Right renal pelvis (tissue), 4 donors: ENCODE measurements at regions not wholly inside any gene's neighbourhood (a gene's known extent, or its start where the extent isn't known, plus 50 kb on each side); places are given as distances from the start of the nearest gene placed in this dataset.
"Not testable (repeated sequence)": the region's sequence is repeated elsewhere in the genome, so short reads cannot be mapped to it uniquely, and the experiment has no call there.

Experiments
- DNase-seq, 4 donors: peaks; one replicate each; pipeline ENCODE4 v3.0.0-alpha.2; 2013; ENCODE audit warnings: low read depth in 4 of 4, low spot score in 3 of 4, missing footprints in 1 of 4

DNA sequence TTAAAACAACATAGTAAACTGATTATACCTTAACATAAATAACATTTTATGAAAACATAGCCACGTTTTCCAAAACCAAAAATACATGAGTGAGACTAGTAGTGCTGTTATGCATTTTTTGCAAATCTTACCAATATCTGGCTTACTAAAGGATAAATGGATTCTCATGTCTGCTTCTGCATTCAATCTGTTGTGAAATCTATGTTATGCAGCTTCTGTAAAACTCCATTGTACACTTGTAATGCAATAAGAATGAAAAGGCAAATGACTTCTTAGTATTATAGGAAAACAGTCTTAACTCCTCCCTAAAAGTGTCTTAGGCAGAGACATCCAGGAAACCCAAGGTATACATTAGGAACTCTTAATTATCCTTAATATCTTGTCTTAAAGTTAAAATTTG lies 330.9 kb upstream of the THBS1 start:
- no peak for DNase-seq

DNA sequence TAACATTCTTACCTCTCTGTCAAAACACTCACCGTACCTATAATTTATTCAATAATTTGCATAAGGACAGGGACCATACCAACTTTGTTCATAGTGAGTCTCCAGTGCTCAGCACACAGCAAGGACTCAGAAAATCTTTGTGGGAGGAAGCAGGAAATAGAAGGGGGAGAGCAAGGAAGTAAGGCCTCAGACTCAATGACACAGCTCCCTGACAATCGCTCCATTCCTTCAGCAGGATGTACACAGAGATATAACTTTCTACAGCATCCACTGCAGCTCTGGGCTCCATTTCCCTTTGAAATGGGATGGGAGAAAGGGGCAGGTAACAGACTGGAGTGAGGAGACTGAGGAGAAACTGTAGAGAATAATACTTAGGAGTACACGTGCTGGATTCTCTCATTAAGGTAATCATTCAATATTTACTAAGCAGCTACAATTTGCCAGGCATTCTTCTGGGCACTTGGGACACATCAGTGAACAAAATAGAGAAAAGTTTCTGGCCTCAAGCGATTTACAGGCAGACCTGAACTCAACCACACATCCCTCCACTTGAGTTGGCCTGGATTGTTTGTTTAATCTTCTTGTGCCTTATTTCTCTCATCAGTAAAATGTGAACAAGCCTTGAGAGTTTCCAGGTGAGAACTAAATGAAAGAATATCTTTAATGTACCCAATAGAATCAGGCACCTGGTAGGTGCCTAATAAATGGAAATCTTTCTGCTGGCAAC lies 330.3 kb upstream of the THBS1 start:
- DNase-seq, result no peak

DNA sequence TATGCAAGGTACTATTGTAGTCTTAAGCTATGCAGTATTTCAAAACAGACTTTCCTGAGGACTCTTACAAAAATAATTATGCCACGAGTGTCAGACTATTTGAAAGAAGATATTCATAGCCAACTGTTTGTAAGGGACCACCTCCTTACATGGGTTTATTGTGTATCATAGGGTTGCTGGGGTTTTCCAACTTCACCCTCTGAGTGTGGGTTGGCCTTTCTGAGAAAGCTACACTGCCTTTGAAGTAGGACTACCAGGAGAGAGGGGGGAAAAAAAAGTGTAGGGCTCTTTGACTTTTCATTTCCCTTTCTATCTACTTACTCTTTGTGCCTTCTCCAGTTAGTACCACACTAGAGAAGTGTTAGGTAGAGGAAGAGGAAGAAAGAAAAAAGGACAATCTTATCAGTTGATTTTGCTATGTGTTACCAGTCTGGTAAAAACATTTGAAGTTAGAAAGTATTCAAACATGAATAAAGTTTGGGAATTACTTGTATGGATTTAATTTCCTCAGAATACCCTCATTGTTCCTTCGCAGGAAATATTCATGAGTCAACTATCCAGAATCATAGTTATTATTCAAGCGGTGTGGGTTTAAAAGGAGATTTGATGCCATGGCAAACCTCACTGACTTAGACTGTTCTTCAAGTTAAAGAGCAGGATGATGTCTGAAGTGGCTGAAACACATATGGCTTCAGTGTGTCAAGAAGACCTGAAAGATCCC lies 329.3 kb upstream of the THBS1 start:
- no peak for DNase-seq

- no peak for DNase-seq
These were observed 328.8 kb upstream of the THBS1 start for GRCh38 chr15:39252134-39252470.

- no peak for DNase-seq
These were observed 327.3 kb upstream of the THBS1 start for GRCh38 chr15:39253552-39253951.

GRCh38 chr15:39254181-39254580 lies 326.7 kb upstream of the THBS1 start:
- DNase-seq, result no peak

DNA sequence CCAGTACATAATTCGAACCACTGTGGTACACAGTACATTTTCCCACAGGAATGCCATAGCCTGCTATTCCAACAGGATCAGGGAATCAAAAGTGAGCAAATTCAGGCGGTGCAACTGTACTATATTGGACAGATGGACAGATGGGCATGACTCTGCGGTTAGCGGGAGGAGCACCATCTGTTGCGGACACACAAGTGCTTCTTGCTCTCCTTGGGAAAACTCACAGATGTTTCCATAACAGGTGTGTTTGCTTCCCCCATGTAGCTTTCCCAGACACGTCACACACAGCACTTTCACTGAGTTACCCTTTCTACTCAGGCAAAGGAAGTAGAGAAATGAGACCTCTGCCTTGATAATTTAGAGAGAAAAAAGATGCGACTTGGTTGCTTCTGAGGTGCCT lies 325.1 kb upstream of the THBS1 start:
- no peak for DNase-seq

GRCh38 chr15:39260391-39260790 lies 320.5 kb upstream of the THBS1 start:
- DNase-seq, result no peak

DNA sequence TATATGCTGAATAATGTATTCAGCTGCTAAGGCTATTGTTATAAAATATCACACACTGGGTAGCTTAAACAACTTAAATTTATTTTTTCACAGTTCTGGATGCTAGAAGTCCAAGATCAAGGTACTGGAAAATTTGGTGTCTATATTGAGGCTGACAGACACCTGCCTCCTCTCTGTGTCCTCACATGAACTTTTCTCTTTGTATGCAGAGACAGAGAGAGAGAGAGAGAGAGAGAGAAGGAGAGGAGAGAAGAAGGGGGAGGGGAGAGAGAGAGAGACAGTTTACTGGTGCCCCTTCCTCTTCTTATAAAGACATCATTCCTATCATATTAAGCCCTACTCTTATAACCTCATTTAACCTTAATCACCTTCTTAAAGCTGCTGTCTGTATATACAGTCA lies 320.1 kb upstream of the THBS1 start:
- no peak for DNase-seq

- DNase-seq, result not testable (repeated sequence)
These were observed 319.3 kb upstream of the THBS1 start for GRCh38 chr15:39261397-39262183.

DNA sequence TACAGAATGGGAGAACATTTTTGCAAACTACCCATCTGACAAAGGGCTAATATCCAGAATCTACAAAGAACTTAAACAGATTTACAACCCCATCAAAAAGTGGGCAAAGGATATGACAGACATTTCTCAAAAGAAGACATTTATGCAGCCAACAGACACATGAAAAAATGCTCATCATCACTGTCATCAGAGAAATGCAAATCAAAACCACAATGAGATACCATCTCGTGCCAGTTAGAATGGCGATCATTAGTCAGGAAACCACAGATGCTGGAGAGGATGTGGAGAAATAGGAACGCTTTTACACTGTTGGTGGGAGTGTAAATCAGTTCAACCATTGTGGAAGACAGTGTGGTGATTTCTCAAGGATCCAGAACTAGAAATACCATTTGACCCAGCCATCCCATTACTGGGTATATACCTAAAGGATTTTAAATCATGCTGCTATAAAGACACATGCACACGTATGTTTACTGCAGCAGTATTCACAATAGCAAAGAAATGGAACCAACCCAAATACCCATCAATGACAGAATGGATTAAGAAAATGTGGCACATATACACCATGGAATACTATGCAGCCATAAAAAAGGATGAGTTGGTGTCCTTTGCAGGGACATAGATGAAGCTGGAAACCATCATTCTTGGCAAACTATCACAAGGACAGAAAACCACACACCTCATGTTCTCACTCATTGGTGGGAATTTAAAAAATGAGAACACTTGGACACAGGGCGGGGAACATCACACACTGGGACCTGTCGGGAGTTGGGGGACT lies 317.7 kb upstream of the THBS1 start:
- DNase-seq, result not testable (repeated sequence)

- no peak for DNase-seq
These were observed 315.6 kb upstream of the THBS1 start for GRCh38 chr15:39265261-39265660.

DNA sequence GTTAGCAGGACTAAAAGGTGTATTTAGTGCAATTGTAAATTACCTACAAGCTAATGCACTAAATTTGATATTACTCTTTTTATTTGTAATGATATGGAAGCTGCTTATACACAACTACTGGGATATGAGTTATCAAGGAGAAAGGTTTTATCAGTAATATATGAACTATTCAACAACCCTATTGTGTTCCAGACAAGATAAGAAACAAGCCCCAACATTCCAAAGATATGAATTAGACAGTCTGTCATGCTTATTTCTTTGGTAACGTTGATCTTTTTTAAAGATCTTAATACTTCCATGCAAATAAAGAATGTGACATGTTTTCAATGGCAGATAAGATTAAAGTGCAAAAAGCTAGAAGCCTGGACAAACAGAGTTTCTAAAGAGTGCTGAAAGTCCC lies 314.0 kb upstream of the THBS1 start:
- DNase-seq, result no peak

DNA sequence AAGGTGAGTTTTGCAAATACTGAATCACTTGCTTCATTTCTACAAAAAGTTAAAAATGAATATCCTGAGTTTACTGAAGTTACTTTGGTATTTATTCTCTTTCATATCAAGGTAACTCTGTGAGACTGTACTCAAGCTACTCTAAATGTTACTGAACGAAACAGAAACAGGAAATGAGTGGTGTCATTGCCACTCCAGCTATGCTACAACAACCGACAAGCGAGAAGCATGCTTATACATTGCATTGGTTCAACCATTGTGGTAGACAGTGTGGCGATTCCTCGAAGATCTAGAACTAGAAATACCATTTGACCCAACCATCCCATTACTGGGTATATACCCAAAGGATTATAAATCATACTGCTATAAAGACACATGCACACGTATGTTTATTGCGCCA lies 313.2 kb upstream of the THBS1 start:
- no peak for DNase-seq

- no peak for DNase-seq
These were observed 311.5 kb upstream of the THBS1 start for GRCh38 chr15:39269352-39269751.

DNA sequence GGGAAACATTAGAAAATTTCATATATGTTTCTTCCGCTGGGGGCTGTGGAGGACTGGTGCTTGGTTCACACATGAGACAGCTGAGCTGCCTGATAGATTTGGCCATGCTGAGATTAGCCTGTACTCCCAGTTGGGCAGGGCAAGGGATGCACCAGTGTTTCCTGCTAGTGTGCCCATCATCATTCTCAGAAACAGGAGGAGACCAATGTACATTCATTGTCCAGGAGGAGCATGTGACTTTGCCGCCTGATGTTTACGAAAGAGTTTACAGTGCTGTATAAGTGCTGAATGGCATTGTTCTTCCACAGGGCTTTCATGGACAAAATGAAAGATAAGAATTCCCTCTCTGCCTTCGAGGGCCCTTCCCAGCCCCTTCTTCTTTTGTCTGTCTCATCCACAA lies 311.1 kb upstream of the THBS1 start:
- DNase-seq, result no peak

GRCh38 chr15:39270221-39270855 lies 310.5 kb upstream of the THBS1 start:
- no peak for DNase-seq

DNA sequence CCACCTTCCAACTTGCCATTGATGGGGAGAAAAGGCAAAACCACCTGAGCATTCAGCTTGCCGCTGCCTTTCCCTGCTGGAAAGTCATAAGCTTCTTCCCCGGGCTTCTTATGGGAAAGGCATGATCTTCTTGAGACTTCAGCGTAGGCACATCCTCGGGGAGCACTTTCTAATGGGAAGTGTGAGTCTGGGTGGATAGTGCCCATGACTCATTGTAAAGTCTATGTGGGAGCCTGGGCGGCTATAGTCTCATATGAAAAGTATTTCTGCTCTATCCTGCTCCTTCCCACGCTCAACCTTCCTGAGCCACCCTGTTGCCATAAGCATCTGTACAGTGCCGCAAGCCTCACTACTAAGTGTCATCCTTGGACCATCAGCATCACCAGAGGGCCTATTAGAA lies 309.9 kb upstream of the THBS1 start:
- no peak for DNase-seq

- no peak for DNase-seq
These were observed 308.0 kb upstream of the THBS1 start for GRCh38 chr15:39272901-39273300.

DNA sequence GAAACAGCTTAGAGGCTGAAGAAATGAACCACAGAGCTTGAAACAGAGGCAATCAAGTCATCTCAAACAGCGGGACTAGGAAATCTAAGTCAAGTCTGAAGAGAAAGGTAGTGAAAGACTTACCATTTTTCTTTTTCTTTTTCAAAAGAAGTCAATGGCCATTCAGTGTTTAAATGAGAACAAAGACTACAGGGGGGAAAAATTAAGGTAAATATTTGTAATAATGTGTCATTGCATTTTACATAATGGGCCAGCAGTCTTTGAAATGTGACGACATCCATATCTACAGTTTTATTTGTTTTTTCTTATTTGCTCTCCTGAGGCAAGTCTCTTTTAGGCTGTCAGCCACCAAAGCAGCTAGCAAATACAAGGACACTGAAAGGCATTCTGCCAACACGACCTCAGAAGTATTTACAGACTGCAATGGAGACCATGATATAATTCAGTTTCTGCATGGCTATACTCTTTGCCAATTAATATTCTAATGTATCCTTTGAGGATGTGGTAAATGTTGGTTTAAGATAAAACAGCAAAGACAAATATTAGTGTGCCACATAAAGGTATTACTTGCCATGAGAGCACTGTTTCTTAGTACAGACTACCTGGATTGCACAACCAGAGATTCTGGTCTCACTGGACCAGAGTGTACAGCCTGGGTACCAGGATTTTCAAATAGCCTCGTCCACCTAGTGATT lies 307.0 kb upstream of the THBS1 start:
- no peak for DNase-seq
